ENCODE measurements at regions not wholly inside any gene's neighbourhood (a gene's known extent, or its start where the extent isn't known, plus 50 kb on each side); places are given as distances from the start of the nearest gene placed in this dataset.

- TF ChIP-seq CTCF (IDR thresholded peaks at IDR 0.05) (no peak), POLR2A (IDR thresholded peaks at IDR 0.05) (no peak)
- DNase-seq (ENCODE audit: low spot score in 2 of 2) = no peak
- intact Hi-C loops (cut with DNase I; ENCODE audit: low total_unique reads) = no loop called here
- no peak overlapping the region for H3K4me3 ChIP-seq (ENCODE audit: low read depth, poor library complexity, severe bottlenecking)
Observed at GRCh38 chr3:34146596-34146995, 348.2 kb downstream of the PDCD6IP start.

GRCh38 chr3:34150992-34151391, 352.6 kb downstream of the PDCD6IP start:
- no peak for DNase-seq (ENCODE audit: low spot score in 2 of 2)
- 65 to 67% methylated on average over 3 of the region's 3 CpGs for whole genome bisulfite sequencing, 2 donors
- intact Hi-C loops (cut with DNase I; ENCODE audit: low total_unique reads) = no loop called here
- H3K4me3 ChIP-seq (ENCODE audit: low read depth, poor library complexity, severe bottlenecking) = no peak overlapping the region
- no peak for TF ChIP-seq POLR2A (IDR thresholded peaks at IDR 0.05)
- TF ChIP-seq CTCF (IDR thresholded peaks at IDR 0.05) = no peak

GRCh38 chr3:34152656-34153055, 354.2 kb downstream of the PDCD6IP start:
- 77 to 88% methylated on average over 5 of the region's 5 CpGs for WGBS, 2 donors
- intact Hi-C loops (cut with DNase I; ENCODE audit: low total_unique reads) = no loop called here
- TF ChIP-seq POLR2A (IDR thresholded peaks at IDR 0.05) = no peak
- no peak for TF ChIP-seq CTCF (IDR thresholded peaks at IDR 0.05)
- no peak overlapping the region for H3K4me3 ChIP-seq (ENCODE audit: low read depth, poor library complexity, severe bottlenecking)
- DNase-seq (ENCODE audit: low spot score in 2 of 2) = no peak

GRCh38 chr3:34155108-34155507, 356.7 kb downstream of the PDCD6IP start:
- 0% methylated on average over 1 of the region's 1 CpG for WGBS, 2 donors
- no peak overlapping the region for H3K4me3 ChIP-seq (ENCODE audit: low read depth, poor library complexity, severe bottlenecking)
- TF ChIP-seq POLR2A (IDR thresholded peaks at IDR 0.05) = no peak
- no peak for TF ChIP-seq CTCF (IDR thresholded peaks at IDR 0.05)
- no peak for DNase-seq (ENCODE audit: low spot score in 2 of 2)
- intact Hi-C loops (cut with DNase I; ENCODE audit: low total_unique reads) = no loop called here

GRCh38 chr3:34155666-34156065, 357.2 kb downstream of the PDCD6IP start:
- intact Hi-C loops (cut with DNase I; ENCODE audit: low total_unique reads) = no loop called here
- TF ChIP-seq POLR2A (IDR thresholded peaks at IDR 0.05) (no peak), CTCF (IDR thresholded peaks at IDR 0.05) (no peak)
- no peak overlapping the region for H3K4me3 ChIP-seq (ENCODE audit: low read depth, poor library complexity, severe bottlenecking)
- WGBS, 2 donors = 63 to 75% methylated on average over 2 of the region's 2 CpGs
- no peak for DNase-seq (ENCODE audit: low spot score in 2 of 2)

GRCh38 chr3:34157491-34157890, 359.1 kb downstream of the PDCD6IP start:
- intact Hi-C loops (cut with DNase I; ENCODE audit: low total_unique reads) = no loop called here
- DNase-seq (ENCODE audit: low spot score in 2 of 2) = no peak
- TF ChIP-seq CTCF (IDR thresholded peaks at IDR 0.05) (no peak), POLR2A (IDR thresholded peaks at IDR 0.05) (no peak)
- no peak overlapping the region for H3K4me3 ChIP-seq (ENCODE audit: low read depth, poor library complexity, severe bottlenecking)

Measured in lower leg skin (tissue), 4 donors.